GM06990 (cell line): ENCODE measurements at regions not wholly inside any gene's neighbourhood (a gene's known extent, or its start where the extent isn't known, plus 50 kb on each side); places are given as distances from the start of the nearest gene placed in this dataset.
A peak's percentile ranks its signal among the peaks of the same experiment; 100 is the strongest.

ENCODE experiments used
- DNase-seq: peaks from one replicate; pipeline ENCODE4 v3.0.0-alpha.2; 2011; ENCODE audit not compliant: insufficient read length; ENCODE audit errors: extremely low read depth
- H3K27me3 ChIP-seq: replicated peaks from 2 replicates; pipeline ENCODE4 v1.6.0; 2011; ENCODE audit warnings: low read length; ENCODE audit not compliant: control insufficient read depth, insufficient read depth
- H3K36me3 ChIP-seq: 2 replicates; pipeline ENCODE4 v1.5.1; 2011; ENCODE audit warnings: low read length; ENCODE audit not compliant: control insufficient read depth, insufficient read depth
- H3K4me3 ChIP-seq: replicated peaks from 2 replicates; pipeline ENCODE4 v1.5.1; 2011; ENCODE audit warnings: low read depth, mild to moderate bottlenecking, control low read depth, low read length
- CTCF ChIP-seq: IDR thresholded peaks from 2 replicates; pipeline ENCODE4 v1.5.1; 2011; ENCODE audit warnings: low read length, control low read depth, mild to moderate bottlenecking, inconsistent platforms; ENCODE audit not compliant: insufficient read depth, poor library complexity, severe bottlenecking

DNA sequence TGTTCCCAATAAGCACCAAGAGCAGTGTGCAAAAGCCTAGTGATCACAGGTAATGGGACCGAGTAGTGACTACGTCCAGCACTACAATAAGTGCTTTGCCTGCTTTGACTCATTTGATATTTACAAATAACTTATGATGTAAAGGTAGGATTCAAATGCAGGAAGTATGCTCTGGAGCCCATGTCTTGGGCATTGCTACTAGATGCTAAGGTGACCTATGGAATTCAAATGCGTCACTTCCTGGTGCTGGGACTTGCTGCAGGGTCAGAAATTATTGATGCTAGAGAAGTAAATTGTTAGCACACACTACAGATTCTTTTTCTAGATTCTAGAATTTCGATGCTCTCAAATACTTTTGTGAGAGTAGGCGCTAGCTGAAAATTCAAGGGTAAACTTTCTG, 101.2 kb upstream of the TSC22D2 start:
- no peak for DNase-seq
- H3K4me3 ChIP-seq: no peak overlapping the region
- no peaks in the 10 kb centered on the region for H3K36me3 ChIP-seq
- no peaks in the 10 kb centered on the region; the same call in 1 of the 2 replicates for H3K27me3 ChIP-seq
- TF ChIP-seq CTCF: no peak

- TF ChIP-seq CTCF: no peak
- no peaks in the 10 kb centered on the region for H3K36me3 ChIP-seq
- DNase-seq: no peak
- H3K27me3 ChIP-seq: no peaks in the 10 kb centered on the region; the same call in 1 of the 2 replicates
- H3K4me3 ChIP-seq: no peak overlapping the region
Observed at GRCh38 chr3:150306083-150306482, 102.0 kb upstream of the TSC22D2 start.

DNA sequence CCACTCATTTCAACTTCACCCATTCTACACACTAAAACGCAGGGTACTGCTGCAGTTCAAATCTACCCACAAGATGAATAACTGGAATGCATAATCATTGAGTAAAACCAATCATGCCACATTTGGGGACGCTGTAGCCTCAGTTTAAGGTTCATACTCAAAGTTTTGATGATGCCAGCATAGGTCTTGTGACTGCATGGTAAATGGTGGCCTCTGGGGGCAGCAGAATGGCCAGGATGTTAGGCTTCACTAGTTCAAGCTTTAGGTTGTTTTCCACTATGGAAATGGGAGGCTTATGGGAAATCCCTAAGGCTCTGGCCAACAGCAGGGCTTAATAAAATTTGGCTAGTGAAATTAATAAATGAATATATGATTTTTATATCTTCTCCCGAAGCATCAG, 104.3 kb upstream of the TSC22D2 start:
- no peaks in the 10 kb centered on the region for H3K36me3 ChIP-seq
- peak; percentile 57 for TF ChIP-seq CTCF
- H3K4me3 ChIP-seq: no peak overlapping the region
- no peaks in the 10 kb centered on the region; the same call in 1 of the 2 replicates for H3K27me3 ChIP-seq
- peak; percentile 3 for DNase-seq

DNA sequence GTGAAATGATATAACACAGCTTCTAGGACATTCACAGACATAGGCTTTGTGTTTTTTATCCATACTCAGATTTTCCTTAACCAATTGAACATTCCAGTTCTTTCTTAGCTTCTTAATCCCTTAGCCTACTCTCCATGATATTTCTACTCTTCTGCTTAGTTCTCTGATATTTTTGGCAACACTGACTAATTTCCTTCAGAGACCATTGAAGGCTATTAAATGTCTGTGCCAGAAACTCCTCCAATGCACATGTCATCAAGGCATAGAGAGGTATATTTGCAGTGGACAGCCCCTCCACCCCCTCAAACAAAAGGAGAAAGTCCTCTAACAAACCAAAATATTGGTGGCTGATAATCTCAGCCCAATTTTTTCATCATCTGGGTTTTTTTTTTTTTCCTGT, 105.9 kb upstream of the TSC22D2 start:
- Histone ChIP-seq H3K4me3 (no peak overlapping the region), H3K36me3 (no peaks in the 10 kb centered on the region), H3K27me3 (no peaks in the 10 kb centered on the region; the same call in 1 of the 2 replicates)
- TF ChIP-seq CTCF: no peak
- no peak for DNase-seq

DNA sequence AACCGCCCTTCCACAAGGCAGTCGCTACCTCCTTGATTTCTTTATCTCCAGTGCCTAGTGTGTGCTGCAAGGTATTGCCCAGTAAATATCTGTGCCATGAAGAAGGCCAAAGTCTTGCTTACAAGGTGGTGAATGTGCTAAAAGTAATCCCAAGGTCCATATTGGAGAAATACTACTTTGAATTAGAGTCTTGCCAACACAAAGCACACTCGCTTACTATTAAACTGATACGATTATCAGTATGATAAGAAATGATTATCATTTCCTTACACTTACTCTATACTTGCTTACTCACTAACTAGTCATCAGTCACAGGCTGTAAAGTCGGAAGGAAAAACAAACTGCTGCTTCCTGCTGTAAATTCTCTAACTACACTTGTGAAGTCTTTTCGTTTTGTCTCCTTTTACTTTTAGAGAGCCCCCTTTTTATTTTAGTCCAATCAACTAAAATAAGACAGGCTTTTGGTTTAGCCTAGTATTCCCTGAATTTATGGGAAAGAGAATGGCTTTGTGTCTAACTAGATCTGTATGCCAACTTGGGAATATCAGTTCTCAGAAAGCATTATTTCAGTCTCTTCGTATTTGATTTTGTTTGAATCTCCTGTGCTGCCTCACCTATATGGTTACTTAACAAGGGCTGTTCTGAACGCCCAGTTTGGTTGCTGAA, 107.1 kb upstream of the TSC22D2 start:
- no peak for TF ChIP-seq CTCF
- Histone ChIP-seq H3K27me3 (no peaks in the 10 kb centered on the region; the same call in 1 of the 2 replicates), H3K36me3 (no peaks in the 10 kb centered on the region), H3K4me3 (no peak overlapping the region)
- no peak for DNase-seq

DNA sequence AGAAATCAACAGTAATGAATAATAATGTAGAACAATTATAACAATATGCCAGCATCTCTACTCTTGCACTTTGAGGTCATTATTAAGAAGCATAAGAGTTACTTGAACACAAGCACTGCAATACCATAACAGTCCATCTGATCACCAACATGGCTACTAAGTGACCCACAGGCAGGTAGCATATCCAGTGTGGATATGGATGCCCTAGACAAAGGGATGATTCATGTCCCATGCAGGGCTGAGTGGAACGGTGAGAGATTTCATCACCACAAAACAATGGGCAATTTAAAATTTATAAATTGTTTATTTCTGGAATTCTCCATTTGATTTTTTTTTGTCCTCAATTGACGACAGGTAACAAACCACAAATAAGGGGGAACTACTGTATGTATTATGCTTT, 107.7 kb upstream of the TSC22D2 start:
- no peaks in the 10 kb centered on the region; the same call in 1 of the 2 replicates for H3K27me3 ChIP-seq
- no peak for DNase-seq
- no peaks in the 10 kb centered on the region for H3K36me3 ChIP-seq
- no peak for TF ChIP-seq CTCF
- no peak overlapping the region for H3K4me3 ChIP-seq
